GM23338 (cell line): ENCODE measurements at regions not wholly inside any gene's neighbourhood (a gene's known extent, or its start where the extent isn't known, plus 50 kb on each side); places are given as distances from the start of the nearest gene placed in this dataset.

Experiments
- ATAC-seq: fragments of 200-7000 bp; cut with Tn5 transposase; 3 replicates; pipeline ENCODE4 v1.9.1; 2020
- DNase-seq: peaks from one replicate; pipeline ENCODE4 v3.0.0-alpha.2; 2015; ENCODE audit warnings: low spot score
- H2AFZ ChIP-seq: fragments of 200-600 bp; sonication (generic); 2 replicates; pipeline ENCODE4 v1.8.0; 2016; ENCODE audit warnings: antibody characterized with exemption, mild to moderate bottlenecking, moderate library complexity
- H3F3A ChIP-seq: fragments of 200-600 bp; sonication (generic); replicated peaks from 2 replicates; pipeline ENCODE4 v1.8.0; 2017; ENCODE audit warnings: antibody characterized with exemption, mixed run types, low read depth
- H3K27ac ChIP-seq: fragments of 200-600 bp; sonication (generic); 2 replicates; pipeline ENCODE4 v1.6.1; 2016; ENCODE audit warnings: low read depth
- H3K27me3 ChIP-seq: fragments of 200-600 bp; sonication (generic); 2 replicates; pipeline ENCODE4 v1.8.0; 2016; ENCODE audit warnings: mild to moderate bottlenecking, mixed run types, moderate library complexity; ENCODE audit not compliant: insufficient read depth
- H3K36me3 ChIP-seq: fragments of 200-600 bp; sonication (generic); 2 replicates; pipeline ENCODE4 v1.8.0; 2016; ENCODE audit warnings: mild to moderate bottlenecking; ENCODE audit not compliant: insufficient read depth
- H3K4me1 ChIP-seq: fragments of 200-600 bp; sonication (generic); 2 replicates; pipeline ENCODE4 v1.8.0; 2016; ENCODE audit warnings: mild to moderate bottlenecking, moderate library complexity; ENCODE audit not compliant: insufficient read depth
- H3K4me2 ChIP-seq: fragments of 200-600 bp; sonication (generic); 2 replicates; pipeline ENCODE4 v1.7.1; 2017; ENCODE audit warnings: mixed run types
- H3K4me3 ChIP-seq: fragments of 200-600 bp; sonication (generic); 2 replicates; pipeline ENCODE4 v1.6.1; 2016; ENCODE audit warnings: mixed run types
- H3K79me2 ChIP-seq: fragments of 200-600 bp; sonication (generic); replicated peaks from 2 replicates; pipeline ENCODE4 v1.8.0; 2017; ENCODE audit warnings: mild to moderate bottlenecking; ENCODE audit not compliant: insufficient read depth
- H3K9me2 ChIP-seq: fragments of 200-600 bp; sonication (generic); 2 replicates; pipeline ENCODE4 v1.8.0; 2017; ENCODE audit not compliant: insufficient read depth
- H4K20me1 ChIP-seq: fragments of 200-600 bp; sonication (generic); replicated peaks from 2 replicates; pipeline ENCODE4 v1.8.0; 2017; ENCODE audit warnings: mild to moderate bottlenecking; ENCODE audit not compliant: insufficient read depth
- H3K27ac Mint-ChIP-seq: 2 replicates; pipeline ENCODE4 v1.8.0; 2020; ENCODE audit warnings: inconsistent platforms, mild to moderate bottlenecking, moderate library complexity, mixed read lengths
- H3K27me3 Mint-ChIP-seq: 3 replicates; pipeline ENCODE4 v1.8.0; 2022; ENCODE audit warnings: low read depth, mild to moderate bottlenecking, moderate library complexity, mixed read lengths, inconsistent platforms; ENCODE audit not compliant: insufficient read depth, poor library complexity
- H3K36me3 Mint-ChIP-seq: 3 replicates; pipeline ENCODE4 v1.8.0; 2021; ENCODE audit warnings: low read depth, mild to moderate bottlenecking, inconsistent platforms, moderate library complexity, mixed read lengths
- H3K4me1 Mint-ChIP-seq: 3 replicates; pipeline ENCODE4 v1.8.0; 2020; ENCODE audit warnings: mild to moderate bottlenecking, inconsistent platforms, mixed read lengths
- H3K4me3 Mint-ChIP-seq: 3 replicates; pipeline ENCODE4 v1.8.0; 2021; ENCODE audit warnings: moderate library complexity, mild to moderate bottlenecking, inconsistent platforms, mixed read lengths
- H3K9me3 Mint-ChIP-seq: 3 replicates; pipeline ENCODE4 v1.8.0; 2020; ENCODE audit warnings: moderate library complexity, mild to moderate bottlenecking, inconsistent platforms, mixed read lengths
- CREB1 ChIP-seq: fragments of 250-450 bp; sonication (Bioruptor Pico); IDR thresholded peaks from 2 replicates; pipeline ENCODE4 v1.5.0; 2020; ENCODE audit warnings: low read depth, mild to moderate bottlenecking, moderate library complexity
- EZH2 ChIP-seq: fragments of 200-600 bp; sonication (generic); IDR thresholded peaks from one replicate; pipeline ENCODE4 v1.8.0; 2017; ENCODE audit warnings: antibody characterized with exemption, mild to moderate bottlenecking, low read depth; ENCODE audit not compliant: unreplicated experiment
- EZH2phosphoT487 ChIP-seq: fragments of 200-600 bp; sonication (generic); IDR thresholded peaks from one replicate; pipeline ENCODE4 v1.8.1; 2018; ENCODE audit warnings: antibody characterized with exemption; ENCODE audit not compliant: unreplicated experiment
- JUNB ChIP-seq: IDR thresholded peaks from one replicate; pipeline ENCODE4 v1.6.1; 2016; ENCODE audit warnings: antibody characterized with exemption; ENCODE audit not compliant: unreplicated experiment
- POLR2AphosphoS5 ChIP-seq: IDR thresholded peaks from 2 replicates; pipeline ENCODE4 v1.6.1; 2016; ENCODE audit warnings: antibody characterized with exemption, low read depth
- STAT1 ChIP-seq: IDR thresholded peaks from one replicate; pipeline ENCODE4 v1.6.1; 2016; ENCODE audit warnings: antibody characterized with exemption; ENCODE audit not compliant: unreplicated experiment
- ZNF114 ChIP-seq: fragments of 250-450 bp; sonication (Bioruptor Pico); IDR thresholded peaks from 2 replicates; pipeline ENCODE4 v1.5.0; 2020; ENCODE audit warnings: mild to moderate bottlenecking, moderate library complexity
- ZNF331 ChIP-seq: fragments of 250-450 bp; sonication (Bioruptor Pico); IDR thresholded peaks from 2 replicates; pipeline ENCODE4 v1.5.0; 2020; ENCODE audit warnings: low read depth, mild to moderate bottlenecking, moderate library complexity
- TF ChIP-seq, protein P1 (sequence below): IDR thresholded peaks from one replicate; pipeline ENCODE4 v1.6.1; 2018; ENCODE audit warnings: antibody characterized with exemption; ENCODE audit not compliant: unreplicated experiment
- TF ChIP-seq, protein P2 (sequence below): IDR thresholded peaks from 2 replicates; pipeline ENCODE4 v1.6.1; 2016; ENCODE audit warnings: antibody characterized with exemption
- TF ChIP-seq, protein P3 (sequence below): fragments of 250-450 bp; sonication (Bioruptor Pico); IDR thresholded peaks from 2 replicates; pipeline ENCODE4 v1.5.0; 2020; ENCODE audit warnings: mild to moderate bottlenecking, moderate library complexity
- TF ChIP-seq, protein P4 (sequence below), 2 experiments: fragments of 200-600 bp in 1 of 2; sonication (generic) in 1 of 2; conservative IDR thresholded peaks; 2 replicates each; pipeline versions ENCODE4 v1.5.1 to v1.6.1; 2016 to 2017; ENCODE audit warnings: antibody characterized with exemption in 2 of 2, low read depth in 2 of 2, mild to moderate bottlenecking in 2 of 2, moderate library complexity in 1 of 2

DNA sequence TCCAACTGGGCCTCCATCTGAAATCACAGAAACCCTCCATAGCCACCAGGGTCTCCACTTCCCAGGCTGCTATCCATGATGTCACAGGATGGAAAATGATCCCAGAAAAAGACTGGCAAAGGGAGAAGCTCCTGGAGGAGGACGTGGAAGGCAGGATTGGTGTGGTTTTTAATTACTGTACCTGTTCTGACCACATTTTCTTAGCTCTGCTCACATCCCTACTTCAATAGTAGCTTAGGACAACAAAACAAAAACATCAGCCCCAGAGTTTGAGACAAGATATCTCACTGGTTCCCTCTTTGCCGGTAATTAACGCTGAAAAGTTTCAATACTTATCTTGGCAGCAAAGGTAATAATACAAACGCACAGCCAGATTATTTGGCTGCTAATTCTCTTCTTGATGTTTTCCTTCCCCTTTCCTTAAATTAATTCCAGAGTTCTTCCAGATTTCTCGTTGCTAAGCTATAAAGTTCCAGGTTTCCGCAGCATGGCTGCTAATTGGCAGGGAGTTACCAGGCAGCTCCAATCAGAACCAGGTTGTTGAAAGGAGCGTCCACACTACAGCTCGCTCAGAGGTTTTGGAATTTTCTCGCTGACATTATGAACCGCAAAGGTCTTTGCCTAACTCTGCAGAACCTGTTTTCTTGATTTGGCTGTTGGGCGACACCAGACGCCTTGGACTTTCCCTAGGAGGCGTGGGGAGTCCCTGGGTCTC lies 263.4 kb downstream of the MRTFB start (continued):
- TF ChIP-seq, protein P1, sequence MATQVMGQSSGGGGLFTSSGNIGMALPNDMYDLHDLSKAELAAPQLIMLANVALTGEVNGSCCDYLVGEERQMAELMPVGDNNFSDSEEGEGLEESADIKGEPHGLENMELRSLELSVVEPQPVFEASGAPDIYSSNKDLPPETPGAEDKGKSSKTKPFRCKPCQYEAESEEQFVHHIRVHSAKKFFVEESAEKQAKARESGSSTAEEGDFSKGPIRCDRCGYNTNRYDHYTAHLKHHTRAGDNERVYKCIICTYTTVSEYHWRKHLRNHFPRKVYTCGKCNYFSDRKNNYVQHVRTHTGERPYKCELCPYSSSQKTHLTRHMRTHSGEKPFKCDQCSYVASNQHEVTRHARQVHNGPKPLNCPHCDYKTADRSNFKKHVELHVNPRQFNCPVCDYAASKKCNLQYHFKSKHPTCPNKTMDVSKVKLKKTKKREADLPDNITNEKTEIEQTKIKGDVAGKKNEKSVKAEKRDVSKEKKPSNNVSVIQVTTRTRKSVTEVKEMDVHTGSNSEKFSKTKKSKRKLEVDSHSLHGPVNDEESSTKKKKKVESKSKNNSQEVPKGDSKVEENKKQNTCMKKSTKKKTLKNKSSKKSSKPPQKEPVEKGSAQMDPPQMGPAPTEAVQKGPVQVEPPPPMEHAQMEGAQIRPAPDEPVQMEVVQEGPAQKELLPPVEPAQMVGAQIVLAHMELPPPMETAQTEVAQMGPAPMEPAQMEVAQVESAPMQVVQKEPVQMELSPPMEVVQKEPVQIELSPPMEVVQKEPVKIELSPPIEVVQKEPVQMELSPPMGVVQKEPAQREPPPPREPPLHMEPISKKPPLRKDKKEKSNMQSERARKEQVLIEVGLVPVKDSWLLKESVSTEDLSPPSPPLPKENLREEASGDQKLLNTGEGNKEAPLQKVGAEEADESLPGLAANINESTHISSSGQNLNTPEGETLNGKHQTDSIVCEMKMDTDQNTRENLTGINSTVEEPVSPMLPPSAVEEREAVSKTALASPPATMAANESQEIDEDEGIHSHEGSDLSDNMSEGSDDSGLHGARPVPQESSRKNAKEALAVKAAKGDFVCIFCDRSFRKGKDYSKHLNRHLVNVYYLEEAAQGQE, result no peak
- TF ChIP-seq CREB1 (CRISPR knock-in tag), result no peak
- TF ChIP-seq STAT1, result no peak
- TF ChIP-seq ZNF114 (CRISPR knock-in tag), result no peak
- TF ChIP-seq EZH2, result no peak
- no peak for TF ChIP-seq POLR2AphosphoS5
- TF ChIP-seq, protein P2, sequence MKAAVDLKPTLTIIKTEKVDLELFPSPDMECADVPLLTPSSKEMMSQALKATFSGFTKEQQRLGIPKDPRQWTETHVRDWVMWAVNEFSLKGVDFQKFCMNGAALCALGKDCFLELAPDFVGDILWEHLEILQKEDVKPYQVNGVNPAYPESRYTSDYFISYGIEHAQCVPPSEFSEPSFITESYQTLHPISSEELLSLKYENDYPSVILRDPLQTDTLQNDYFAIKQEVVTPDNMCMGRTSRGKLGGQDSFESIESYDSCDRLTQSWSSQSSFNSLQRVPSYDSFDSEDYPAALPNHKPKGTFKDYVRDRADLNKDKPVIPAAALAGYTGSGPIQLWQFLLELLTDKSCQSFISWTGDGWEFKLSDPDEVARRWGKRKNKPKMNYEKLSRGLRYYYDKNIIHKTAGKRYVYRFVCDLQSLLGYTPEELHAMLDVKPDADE, result no peak
- TF ChIP-seq JUNB, result no peak

DNA sequence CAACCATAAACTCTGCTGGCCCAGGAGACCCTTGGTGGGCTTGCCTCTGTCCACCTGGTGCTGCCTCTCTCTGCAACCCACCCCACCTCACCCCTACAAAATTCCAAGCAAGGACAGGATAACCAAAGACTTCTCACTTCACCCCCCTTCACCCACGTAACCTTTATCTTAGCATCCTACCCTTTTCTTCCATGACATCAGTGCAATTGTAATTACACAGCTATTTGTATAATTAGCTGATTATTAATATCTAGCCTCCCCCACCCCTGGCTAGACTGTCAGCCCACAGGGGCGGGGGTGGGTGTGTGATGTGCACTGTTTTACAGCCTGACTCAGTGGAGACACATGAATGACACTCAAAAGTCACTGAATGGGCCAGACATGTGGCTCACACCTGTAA lies 262.2 kb downstream of the MRTFB start:
- H3K4me1 Mint-ChIP-seq, result no peaks in the 10 kb centered on the region
- Histone ChIP-seq H3F3A (no peaks in the 10 kb centered on the region), H3K4me1 (no peaks in the 10 kb centered on the region), H3K27me3 (no peaks in the 10 kb centered on the region), H3K9me2 (no peaks in the 10 kb centered on the region), H3K4me2 (no peak overlapping the region), H3K79me2 (no peaks in the 10 kb centered on the region), H4K20me1 (no peaks in the 10 kb centered on the region), H3K36me3 (no peaks in the 10 kb centered on the region), H3K4me3 (no peak overlapping the region), H3K27ac (no peak overlapping the region), H2AFZ (no peak overlapping the region)
- peaks cover 8% of the 10 kb centered on the region; the same call in 2 of the 3 replicates for H3K36me3 Mint-ChIP-seq
- no peak overlapping the region for H3K4me3 Mint-ChIP-seq
- DNase-seq (no peak), ATAC-seq (no peak)
- H3K27ac Mint-ChIP-seq, result no peak overlapping the region
- peaks cover 2% of the 10 kb centered on the region; the same call in 2 of the 3 replicates for H3K9me3 Mint-ChIP-seq
- H3K27me3 Mint-ChIP-seq, result no peaks in the 10 kb centered on the region
- TF ChIP-seq EZH2phosphoT487 (no peak), STAT1 (no peak), ZNF114 (CRISPR knock-in tag) (no peak), ZNF331 (no peak), JUNB (no peak), EZH2 (no peak)
- TF ChIP-seq, protein P3, sequence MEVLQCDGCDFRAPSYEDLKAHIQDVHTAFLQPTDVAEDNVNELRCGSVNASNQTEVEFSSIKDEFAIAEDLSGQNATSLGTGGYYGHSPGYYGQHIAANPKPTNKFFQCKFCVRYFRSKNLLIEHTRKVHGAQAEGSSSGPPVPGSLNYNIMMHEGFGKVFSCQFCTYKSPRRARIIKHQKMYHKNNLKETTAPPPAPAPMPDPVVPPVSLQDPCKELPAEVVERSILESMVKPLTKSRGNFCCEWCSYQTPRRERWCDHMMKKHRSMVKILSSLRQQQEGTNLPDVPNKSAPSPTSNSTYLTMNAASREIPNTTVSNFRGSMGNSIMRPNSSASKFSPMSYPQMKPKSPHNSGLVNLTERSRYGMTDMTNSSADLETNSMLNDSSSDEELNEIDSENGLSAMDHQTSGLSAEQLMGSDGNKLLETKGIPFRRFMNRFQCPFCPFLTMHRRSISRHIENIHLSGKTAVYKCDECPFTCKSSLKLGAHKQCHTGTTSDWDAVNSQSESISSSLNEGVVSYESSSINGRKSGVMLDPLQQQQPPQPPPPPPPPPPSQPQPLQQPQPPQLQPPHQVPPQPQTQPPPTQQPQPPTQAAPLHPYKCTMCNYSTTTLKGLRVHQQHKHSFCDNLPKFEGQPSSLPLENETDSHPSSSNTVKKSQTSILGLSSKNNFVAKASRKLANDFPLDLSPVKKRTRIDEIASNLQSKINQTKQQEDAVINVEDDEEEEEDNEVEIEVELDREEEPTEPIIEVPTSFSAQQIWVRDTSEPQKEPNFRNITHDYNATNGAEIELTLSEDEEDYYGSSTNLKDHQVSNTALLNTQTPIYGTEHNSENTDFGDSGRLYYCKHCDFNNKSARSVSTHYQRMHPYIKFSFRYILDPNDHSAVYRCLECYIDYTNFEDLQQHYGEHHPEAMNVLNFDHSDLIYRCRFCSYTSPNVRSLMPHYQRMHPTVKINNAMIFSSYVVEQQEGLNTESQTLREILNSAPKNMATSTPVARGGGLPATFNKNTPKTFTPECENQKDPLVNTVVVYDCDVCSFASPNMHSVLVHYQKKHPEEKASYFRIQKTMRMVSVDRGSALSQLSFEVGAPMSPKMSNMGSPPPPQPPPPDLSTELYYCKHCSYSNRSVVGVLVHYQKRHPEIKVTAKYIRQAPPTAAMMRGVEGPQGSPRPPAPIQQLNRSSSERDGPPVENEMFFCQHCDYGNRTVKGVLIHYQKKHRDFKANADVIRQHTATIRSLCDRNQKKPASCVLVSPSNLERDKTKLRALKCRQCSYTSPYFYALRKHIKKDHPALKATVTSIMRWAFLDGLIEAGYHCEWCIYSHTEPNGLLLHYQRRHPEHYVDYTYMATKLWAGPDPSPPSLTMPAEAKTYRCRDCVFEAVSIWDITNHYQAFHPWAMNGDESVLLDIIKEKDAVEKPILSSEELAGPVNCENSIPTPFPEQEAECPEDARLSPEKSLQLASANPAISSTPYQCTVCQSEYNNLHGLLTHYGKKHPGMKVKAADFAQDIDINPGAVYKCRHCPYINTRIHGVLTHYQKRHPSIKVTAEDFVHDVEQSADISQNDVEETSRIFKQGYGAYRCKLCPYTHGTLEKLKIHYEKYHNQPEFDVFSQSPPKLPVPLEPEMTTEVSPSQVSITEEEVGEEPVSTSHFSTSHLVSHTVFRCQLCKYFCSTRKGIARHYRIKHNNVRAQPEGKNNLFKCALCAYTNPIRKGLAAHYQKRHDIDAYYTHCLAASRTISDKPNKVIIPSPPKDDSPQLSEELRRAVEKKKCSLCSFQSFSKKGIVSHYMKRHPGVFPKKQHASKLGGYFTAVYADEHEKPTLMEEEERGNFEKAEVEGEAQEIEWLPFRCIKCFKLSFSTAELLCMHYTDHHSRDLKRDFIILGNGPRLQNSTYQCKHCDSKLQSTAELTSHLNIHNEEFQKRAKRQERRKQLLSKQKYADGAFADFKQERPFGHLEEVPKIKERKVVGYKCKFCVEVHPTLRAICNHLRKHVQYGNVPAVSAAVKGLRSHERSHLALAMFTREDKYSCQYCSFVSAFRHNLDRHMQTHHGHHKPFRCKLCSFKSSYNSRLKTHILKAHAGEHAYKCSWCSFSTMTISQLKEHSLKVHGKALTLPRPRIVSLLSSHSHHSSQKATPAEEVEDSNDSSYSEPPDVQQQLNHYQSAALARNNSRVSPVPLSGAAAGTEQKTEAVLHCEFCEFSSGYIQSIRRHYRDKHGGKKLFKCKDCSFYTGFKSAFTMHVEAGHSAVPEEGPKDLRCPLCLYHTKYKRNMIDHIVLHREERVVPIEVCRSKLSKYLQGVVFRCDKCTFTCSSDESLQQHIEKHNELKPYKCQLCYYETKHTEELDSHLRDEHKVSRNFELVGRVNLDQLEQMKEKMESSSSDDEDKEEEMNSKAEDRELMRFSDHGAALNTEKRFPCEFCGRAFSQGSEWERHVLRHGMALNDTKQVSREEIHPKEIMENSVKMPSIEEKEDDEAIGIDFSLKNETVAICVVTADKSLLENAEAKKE (CRISPR knock-in tag), result no peak
- TF ChIP-seq, protein P4, sequence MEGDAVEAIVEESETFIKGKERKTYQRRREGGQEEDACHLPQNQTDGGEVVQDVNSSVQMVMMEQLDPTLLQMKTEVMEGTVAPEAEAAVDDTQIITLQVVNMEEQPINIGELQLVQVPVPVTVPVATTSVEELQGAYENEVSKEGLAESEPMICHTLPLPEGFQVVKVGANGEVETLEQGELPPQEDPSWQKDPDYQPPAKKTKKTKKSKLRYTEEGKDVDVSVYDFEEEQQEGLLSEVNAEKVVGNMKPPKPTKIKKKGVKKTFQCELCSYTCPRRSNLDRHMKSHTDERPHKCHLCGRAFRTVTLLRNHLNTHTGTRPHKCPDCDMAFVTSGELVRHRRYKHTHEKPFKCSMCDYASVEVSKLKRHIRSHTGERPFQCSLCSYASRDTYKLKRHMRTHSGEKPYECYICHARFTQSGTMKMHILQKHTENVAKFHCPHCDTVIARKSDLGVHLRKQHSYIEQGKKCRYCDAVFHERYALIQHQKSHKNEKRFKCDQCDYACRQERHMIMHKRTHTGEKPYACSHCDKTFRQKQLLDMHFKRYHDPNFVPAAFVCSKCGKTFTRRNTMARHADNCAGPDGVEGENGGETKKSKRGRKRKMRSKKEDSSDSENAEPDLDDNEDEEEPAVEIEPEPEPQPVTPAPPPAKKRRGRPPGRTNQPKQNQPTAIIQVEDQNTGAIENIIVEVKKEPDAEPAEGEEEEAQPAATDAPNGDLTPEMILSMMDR (conservative IDR thresholded peaks at IDR 0.05; ENCODE audit: low read depth in 2 of 2), result no peak
